Nephron (organoid): ENCODE measurements at regions not wholly inside any gene's neighbourhood (a gene's known extent, or its start where the extent isn't known, plus 50 kb on each side); places are given as distances from the start of the nearest gene placed in this dataset.
"Not testable (repeated sequence)": the region's sequence is repeated elsewhere in the genome, so short reads cannot be mapped to it uniquely, and the experiment has no call there.

Experiments used
- H3K27ac Mint-ChIP-seq, 3 experiments: 2 replicates each; pipeline ENCODE4 v1.8.0; 2020; ENCODE audit warnings: mixed read lengths in 3 of 3, mild to moderate bottlenecking in 2 of 3, moderate library complexity in 1 of 3
- H3K27me3 Mint-ChIP-seq: 2 replicates; pipeline ENCODE4 v1.8.0; 2021; ENCODE audit warnings: low read depth, mild to moderate bottlenecking, moderate library complexity, mixed read lengths
- H3K36me3 Mint-ChIP-seq: 2 replicates; pipeline ENCODE4 v1.8.0; 2020; ENCODE audit warnings: low read depth, mixed read lengths
- H3K4me1 Mint-ChIP-seq: 2 replicates; pipeline ENCODE4 v1.8.0; 2020; ENCODE audit warnings: mixed read lengths
- H3K4me3 Mint-ChIP-seq, 3 experiments: 2 replicates each; pipeline ENCODE4 v1.8.0; 2020; ENCODE audit warnings: mild to moderate bottlenecking in 3 of 3, mixed read lengths in 3 of 3, moderate library complexity in 2 of 3
- H3K9me3 Mint-ChIP-seq: 2 replicates; pipeline ENCODE4 v1.8.0; 2020; ENCODE audit warnings: mixed read lengths
- CTCF ChIP-seq, 3 experiments: fragments of 200-600 bp; sonication (generic); IDR thresholded peaks; one replicate each; pipeline ENCODE4 v1.5.0; 2021; ENCODE audit warnings: antibody characterized with exemption in 3 of 3; ENCODE audit not compliant: unreplicated experiment in 3 of 3

GRCh38 chr20:43829951-43830690 lies 84.5 kb upstream of the TOX2 start:
- H3K9me3 Mint-ChIP-seq: no peaks in the 10 kb centered on the region
- H3K27me3 Mint-ChIP-seq: peaks cover 43% of the 10 kb centered on the region
- H3K27ac Mint-ChIP-seq: no peak overlapping the region
- TF ChIP-seq CTCF (IDR thresholded peaks at IDR 0.05; ENCODE audit: unreplicated experiment in 3 of 3): no peak
- no peak overlapping the region for H3K4me3 Mint-ChIP-seq
- no peaks in the 10 kb centered on the region for H3K36me3 Mint-ChIP-seq
- H3K4me1 Mint-ChIP-seq: no peaks in the 10 kb centered on the region

- Mint-ChIP-seq H3K9me3 (no peaks in the 10 kb centered on the region), H3K27ac (no peak overlapping the region), H3K27me3 (peaks cover 40% of the 10 kb centered on the region), H3K4me3 (no peak overlapping the region), H3K4me1 (no peaks in the 10 kb centered on the region), H3K36me3 (no peaks in the 10 kb centered on the region)
- no peak for TF ChIP-seq CTCF (IDR thresholded peaks at IDR 0.05; ENCODE audit: unreplicated experiment in 3 of 3)
These were observed 86.6 kb upstream of the TOX2 start for GRCh38 chr20:43827940-43828562.

DNA sequence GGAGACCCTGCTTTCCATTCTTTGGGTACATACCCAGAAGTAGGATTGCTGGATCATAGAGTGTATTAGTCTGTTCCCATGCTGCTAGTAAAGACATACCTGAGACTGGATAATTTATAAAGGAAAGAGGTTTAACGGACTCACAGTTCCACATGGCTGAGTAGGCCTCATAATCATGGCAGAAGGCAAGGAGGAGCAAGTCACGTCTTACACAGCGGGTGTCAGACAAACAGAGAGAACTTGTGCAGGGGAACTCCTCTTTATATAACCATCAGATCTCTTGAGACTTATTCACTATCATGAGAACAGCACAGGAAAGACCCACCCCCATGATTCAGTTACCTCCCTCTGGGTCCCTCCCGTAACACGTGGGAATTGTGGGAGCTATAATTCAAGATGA lies 87.7 kb upstream of the TOX2 start:
- H3K36me3 Mint-ChIP-seq, H3K4me1 Mint-ChIP-seq, H3K9me3 Mint-ChIP-seq, H3K4me3 Mint-ChIP-seq, H3K27ac Mint-ChIP-seq: not testable (repeated sequence)
- H3K27me3 Mint-ChIP-seq: peaks cover 33% of the 10 kb centered on the region

DNA sequence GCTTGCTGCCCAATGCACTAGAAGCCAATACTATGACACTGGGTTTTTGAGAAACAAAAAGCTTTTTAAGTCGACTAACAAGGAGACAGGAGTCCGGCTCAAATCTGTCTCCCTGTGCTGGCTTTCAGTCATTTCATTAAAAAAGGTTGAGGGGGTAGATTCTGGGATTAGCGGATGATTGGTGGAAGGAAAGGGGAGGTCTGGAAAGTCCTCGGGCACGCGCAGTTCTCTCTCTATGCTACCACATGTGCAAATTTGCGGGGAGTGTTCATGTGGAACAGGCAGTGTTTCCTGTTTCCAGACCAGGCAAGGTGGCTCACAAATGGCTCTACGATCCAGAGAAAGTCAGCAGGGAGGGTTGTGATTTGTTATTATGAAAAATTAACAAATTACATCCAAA lies 89.1 kb upstream of the TOX2 start:
- Mint-ChIP-seq H3K4me1 (no peaks in the 10 kb centered on the region), H3K4me3 (no peak overlapping the region), H3K27me3 (peaks cover 22% of the 10 kb centered on the region), H3K27ac (no peak overlapping the region), H3K9me3 (no peaks in the 10 kb centered on the region), H3K36me3 (no peaks in the 10 kb centered on the region)
- TF ChIP-seq CTCF (IDR thresholded peaks at IDR 0.05; ENCODE audit: unreplicated experiment in 3 of 3): no peak

DNA sequence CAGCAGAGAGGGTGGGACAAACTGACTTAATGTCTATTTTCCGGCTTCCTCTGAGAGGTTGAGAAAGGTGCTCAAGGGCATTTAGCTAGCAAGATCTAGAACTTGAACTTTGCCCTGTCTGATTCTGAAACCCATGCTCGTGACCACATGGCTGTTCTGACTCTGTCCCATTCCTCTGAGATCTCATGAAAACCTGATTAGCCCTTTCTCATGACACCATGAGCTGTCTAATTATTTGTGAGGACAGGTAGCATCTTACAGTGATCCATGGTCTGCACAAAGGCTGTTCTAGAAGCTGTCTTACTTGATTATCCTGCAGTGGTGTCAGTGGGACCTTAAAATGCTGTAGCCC lies 89.6 kb upstream of the TOX2 start:
- Mint-ChIP-seq H3K36me3 (no peaks in the 10 kb centered on the region), H3K4me3 (no peak overlapping the region)

More for the DNA sequence above, 89.6 kb upstream of the TOX2 start:
- no peaks in the 10 kb centered on the region for H3K9me3 Mint-ChIP-seq
- H3K27ac Mint-ChIP-seq: no peak overlapping the region
- no peaks in the 10 kb centered on the region for H3K4me1 Mint-ChIP-seq
- TF ChIP-seq CTCF (IDR thresholded peaks at IDR 0.05; ENCODE audit: unreplicated experiment in 3 of 3): no peak
- H3K27me3 Mint-ChIP-seq: peaks cover 20% of the 10 kb centered on the region
